Sciatic nerve (tissue), 2 donors: ENCODE measurements at regions not wholly inside any gene's neighbourhood (a gene's known extent, or its start where the extent isn't known, plus 50 kb on each side); places are given as distances from the start of the nearest gene placed in this dataset.

Experiments used
- ATAC-seq: fragments of 200-7000 bp; cut with Tn5 transposase; one replicate; pipeline ENCODE4 v1.9.1; 2020; ENCODE audit warnings: mild to moderate bottlenecking, moderate library complexity
- DNase-seq: peaks from one replicate; pipeline ENCODE4 v3.0.0-alpha.2; 2020; ENCODE audit warnings: low spot score
- intact Hi-C: fragments of 100-400 bp; cut with DNase I; formaldehyde crosslinking; loops from one replicate; pipeline ENCODE4 v1.14.2; 2022
- donor health status: DM: no; HTN: no; CAD: no.
- donor health status: DM: no; HTN: no; CAD: no.

- ATAC-seq (no peak), DNase-seq (no peak)
- intact Hi-C loops: no loop called here
Observed at GRCh38 chr1:242754926-242755325, 230.4 kb upstream of the PLD5 start.

- intact Hi-C loops: no loop called here
- ATAC-seq (no peak), DNase-seq (no peak)
Observed at GRCh38 chr1:242754125-242754524, 229.6 kb upstream of the PLD5 start.

GRCh38 chr1:242747233-242747632, 222.7 kb upstream of the PLD5 start:
- ATAC-seq: no peak
- intact Hi-C loops: no loop called here
- no peak for DNase-seq

- ATAC-seq: no peak
- no peak for DNase-seq
- intact Hi-C loops: no loop called here
Observed at GRCh38 chr1:242745079-242745478, 220.6 kb upstream of the PLD5 start.

DNA sequence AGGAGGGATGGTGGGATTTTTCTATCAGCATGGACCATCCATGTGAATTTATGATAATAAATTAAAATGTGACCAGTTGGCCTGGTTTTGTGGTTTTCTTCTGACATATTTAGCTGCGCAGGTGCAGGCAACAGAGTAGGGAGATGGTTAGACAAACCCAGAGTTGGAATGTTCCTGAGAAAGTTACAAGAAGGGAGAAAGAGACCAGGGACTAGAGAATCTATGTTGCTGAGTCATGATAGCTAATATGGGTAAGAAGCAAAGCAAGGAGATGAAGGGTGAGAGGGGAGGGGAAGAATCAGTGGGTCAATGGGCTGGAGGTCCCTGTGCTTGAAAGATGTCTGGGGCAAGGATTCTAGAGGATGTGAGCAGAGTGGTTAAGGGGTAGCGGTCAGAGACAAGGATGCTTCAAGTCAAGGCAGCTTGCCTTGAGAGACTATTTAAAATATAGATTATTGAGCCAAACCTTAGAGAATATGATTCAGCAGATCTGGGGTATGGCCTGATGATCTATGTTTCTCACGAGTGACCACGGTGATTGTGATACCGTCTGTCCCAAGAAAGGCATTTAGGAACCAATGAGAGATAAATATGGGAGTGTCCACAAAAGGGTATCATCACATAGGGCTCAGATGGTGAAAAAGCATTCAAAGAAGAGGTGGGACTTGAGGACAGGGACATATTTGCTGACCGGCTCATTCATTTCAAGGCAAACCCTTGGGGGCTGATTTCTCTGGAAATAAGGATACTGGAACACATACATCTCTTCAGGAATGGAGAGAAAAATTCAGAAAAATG, 219.7 kb upstream of the PLD5 start:
- intact Hi-C loops: no loop called here
- ATAC-seq (no peak), DNase-seq (no peak)

GRCh38 chr1:242738702-242739645, 214.5 kb upstream of the PLD5 start:
- DNase-seq (no peak), ATAC-seq (no peak)
- intact Hi-C loops: no loop called here

GRCh38 chr1:242736611-242737010, 212.1 kb upstream of the PLD5 start:
- no peak for ATAC-seq

GRCh38 chr1:242735323-242735722, 210.8 kb upstream of the PLD5 start:
- intact Hi-C loops: no loop called here

More at GRCh38 chr1:242736611-242737010, 212.1 kb upstream of the PLD5 start:
- intact Hi-C loops: no loop called here
- no peak for DNase-seq

GRCh38 chr1:242731446-242731845, 206.9 kb upstream of the PLD5 start:
- intact Hi-C loops: no loop called here
- ATAC-seq (no peak), DNase-seq (no peak)

More at GRCh38 chr1:242735323-242735722, 210.8 kb upstream of the PLD5 start:
- no peak for ATAC-seq
- no peak for DNase-seq

- DNase-seq: no peak
- intact Hi-C loops: no loop called here
- no peak for ATAC-seq
Observed at GRCh38 chr1:242728696-242729095, 204.2 kb upstream of the PLD5 start.

DNA sequence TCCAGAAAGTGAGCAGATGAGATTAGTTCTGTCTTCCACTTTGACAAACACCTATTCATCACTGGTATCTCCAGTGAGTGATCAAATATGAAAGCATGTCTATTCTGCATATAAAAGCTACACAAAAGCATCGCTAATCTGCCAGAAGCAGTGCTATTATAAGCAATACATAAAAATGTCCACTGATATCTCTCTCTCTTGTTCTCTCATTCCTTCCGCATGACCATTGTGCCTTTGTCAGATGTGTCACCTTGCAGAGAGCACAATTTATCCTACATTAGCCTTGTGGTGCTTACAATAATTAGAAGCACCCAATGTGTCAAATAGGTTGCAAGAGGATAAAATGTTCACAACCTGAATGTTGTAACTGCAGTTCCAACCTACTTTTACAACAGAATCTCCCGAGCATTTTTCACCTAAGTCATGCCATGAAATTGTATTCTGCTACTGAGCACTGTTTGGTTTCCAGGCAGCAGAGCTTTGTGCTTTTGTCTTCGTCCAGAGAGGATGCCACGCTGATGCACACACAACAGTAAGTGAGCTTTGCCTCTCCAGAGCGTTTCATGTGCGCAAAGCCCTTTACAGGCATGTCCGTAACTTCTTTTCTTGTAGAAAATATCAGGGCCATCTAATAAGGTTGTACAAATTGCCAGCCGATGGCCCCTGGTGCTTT, 198.7 kb upstream of the PLD5 start:
- ATAC-seq (no peak), DNase-seq (no peak)
- intact Hi-C loops: loop anchor here (5.0 kb wide), 1 partner anchor 1289 kb away; no protein-coding TSS in a partner anchor

DNA sequence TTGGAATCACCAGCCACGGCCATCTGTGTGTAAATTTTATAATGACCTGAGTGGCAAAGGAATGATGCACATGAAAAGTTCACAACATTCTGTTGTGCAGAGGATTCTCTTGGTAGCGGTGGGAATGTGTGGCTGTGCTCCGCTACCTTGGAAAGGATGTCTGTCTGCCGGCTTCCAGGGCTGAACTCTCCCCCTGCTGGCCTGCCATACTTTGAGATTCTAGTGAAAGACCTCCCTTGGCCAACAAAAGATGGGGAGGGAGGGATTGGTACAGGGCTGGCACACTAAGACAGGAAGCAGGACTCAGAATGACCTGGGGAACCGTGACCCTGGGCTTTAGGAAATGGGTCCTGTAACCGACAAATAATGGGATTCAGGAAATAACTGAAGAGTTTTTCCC, 194.5 kb upstream of the PLD5 start:
- ATAC-seq: no peak
- intact Hi-C loops: no loop called here
- DNase-seq: no peak

GRCh38 chr1:242712248-242712647, 187.8 kb upstream of the PLD5 start:
- no peak for ATAC-seq
- intact Hi-C loops: no loop called here
- no peak for DNase-seq

GRCh38 chr1:242710847-242711246, 186.3 kb upstream of the PLD5 start:
- ATAC-seq: no peak
- intact Hi-C loops: no loop called here
- DNase-seq: no peak

GRCh38 chr1:242710286-242710685, 185.8 kb upstream of the PLD5 start:
- ATAC-seq (no peak), DNase-seq (no peak)
- intact Hi-C loops: no loop called here

DNA sequence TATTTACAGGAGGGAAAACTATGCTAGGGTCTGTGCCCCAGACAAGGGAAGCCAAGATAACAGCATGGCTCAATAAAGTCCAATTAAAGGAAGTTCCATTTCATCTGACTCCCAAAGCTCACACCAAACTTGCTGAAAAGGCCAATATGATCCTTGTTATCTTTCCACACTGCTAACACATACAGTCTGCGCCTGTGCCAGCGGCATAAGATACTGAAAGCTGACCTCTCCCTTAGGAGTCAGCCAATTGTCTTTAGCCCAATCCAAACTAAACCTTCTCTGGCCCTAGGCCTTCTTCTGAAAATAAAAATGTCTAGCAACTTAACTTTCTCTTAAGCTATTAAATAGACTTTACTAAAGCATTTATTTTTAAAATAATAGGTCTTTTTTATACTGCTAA, 179.0 kb upstream of the PLD5 start:
- DNase-seq: no peak
- ATAC-seq: no peak
- intact Hi-C loops: no loop called here

DNA sequence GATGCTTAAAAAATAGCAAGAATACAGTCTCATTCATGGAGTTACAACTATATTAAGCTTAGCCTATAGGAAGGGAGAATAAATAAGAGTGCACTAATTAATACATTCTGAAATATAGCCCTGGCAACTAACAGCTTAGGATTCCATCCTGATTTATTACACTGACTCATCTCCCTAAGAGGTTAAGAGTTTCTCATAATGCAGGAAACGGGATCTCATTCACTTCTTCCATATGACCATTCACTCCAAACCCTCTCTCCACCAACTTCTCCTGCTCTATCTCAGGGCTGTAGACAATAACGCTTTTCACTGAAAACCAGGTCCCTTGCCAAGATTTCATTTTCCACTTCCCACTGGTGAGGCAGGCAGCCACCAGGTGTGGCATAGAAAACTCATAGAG, 168.5 kb upstream of the PLD5 start:
- no peak for ATAC-seq
- intact Hi-C loops: no loop called here
- no peak for DNase-seq

GRCh38 chr1:242691610-242691945, 167.1 kb upstream of the PLD5 start:
- ATAC-seq (no peak), DNase-seq (no peak)
- intact Hi-C loops: no loop called here

- intact Hi-C loops: no loop called here
- ATAC-seq: peak; percentile 57
- no peak for DNase-seq
Observed at GRCh38 chr1:242690849-242691609, 166.5 kb upstream of the PLD5 start.
